ENCODE measurements at regions not wholly inside any gene's neighbourhood (a gene's known extent, or its start where the extent isn't known, plus 50 kb on each side); places are given as distances from the start of the nearest gene placed in this dataset.
A peak's percentile ranks its signal among the peaks of the same experiment; 100 is the strongest.
"Not testable (repeated sequence)": the region's sequence is repeated elsewhere in the genome, so short reads cannot be mapped to it uniquely, and the experiment has no call there.

GRCh38 chr6:134637282-134637681, 312.6 kb downstream of the ALDH8A1 start:
- 93 to 98% (median 95%) methylated on average over 5 of the region's 5 CpGs for WGBS, 4 donors
- no peak overlapping the region for H3K4me3 ChIP-seq
- no peak overlapping the region for H3K27ac ChIP-seq
- no peaks in the 10 kb centered on the region for H3K36me3 ChIP-seq (replicated peaks in 1 of 2)
- intact Hi-C loops (cut with DNase I), result loop anchor here in 1 of 2 donors (10.0 kb wide), 1 partner anchor 462 kb away; no protein-coding TSS in a partner anchor
- TF ChIP-seq CTCF (IDR thresholded peaks at IDR 0.05) (no peak), POLR2A (IDR thresholded peaks at IDR 0.05) (no peak)
- DNase-seq, result no peak
- H3K4me1 ChIP-seq (replicated peaks in 1 of 2), result peaks cover 0 to 5% of the 10 kb centered on the region in 2 donors
- H3K27me3 ChIP-seq, result no peaks in the 10 kb centered on the region
- no peaks in the 10 kb centered on the region for H3K9me3 ChIP-seq (replicated peaks in 1 of 3)

- intact Hi-C loops (cut with DNase I), result loop anchor here in 1 of 2 donors (10.0 kb wide), 1 partner anchor 461 kb away; no protein-coding TSS in a partner anchor
- peak in 2 of 7 donors; percentile 11 to 13 for DNase-seq
- Histone ChIP-seq H3K9me3 (replicated peaks in 1 of 3) (no peaks in the 10 kb centered on the region), H3K27me3 (no peaks in the 10 kb centered on the region), H3K4me3 (no peak overlapping the region), H3K36me3 (replicated peaks in 1 of 2) (no peaks in the 10 kb centered on the region), H3K27ac (no peak overlapping the region), H3K4me1 (replicated peaks in 1 of 2) (peaks cover 0 to 9% of the 10 kb centered on the region in 2 donors)
- 89 to 93% (median 93%) methylated on average over 7 of the region's 7 CpGs for WGBS, 4 donors
- no peak for TF ChIP-seq CTCF (IDR thresholded peaks at IDR 0.05)
- no peak for TF ChIP-seq POLR2A (IDR thresholded peaks at IDR 0.05)
Measured at GRCh38 chr6:134636186-134636799, 313.6 kb downstream of the ALDH8A1 start.

DNA sequence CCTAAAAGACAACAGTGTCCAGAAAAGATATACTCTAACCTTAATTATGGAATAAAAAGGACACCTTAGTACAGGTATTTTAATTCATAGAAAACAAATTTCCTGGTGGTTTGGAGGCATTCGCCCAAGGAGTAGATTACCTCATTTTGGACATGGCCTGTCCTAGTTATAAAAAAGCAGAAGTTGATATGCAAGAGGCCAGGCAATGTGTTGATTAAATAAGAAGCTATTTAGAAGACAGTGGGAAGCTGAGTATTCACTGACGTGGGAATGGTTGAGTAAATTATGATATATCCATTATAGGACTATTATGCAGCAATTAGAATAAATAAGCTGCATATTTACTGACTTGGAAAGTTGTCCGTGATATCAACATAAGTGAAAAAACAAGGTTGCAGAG, 314.9 kb downstream of the ALDH8A1 start:
- no peak overlapping the region for H3K4me3 ChIP-seq
- no peaks in the 10 kb centered on the region for H3K36me3 ChIP-seq (replicated peaks in 1 of 2)
- H3K27me3 ChIP-seq, result no peaks in the 10 kb centered on the region
- 83 to 92% (median 88%) methylated on average over 3 of the region's 3 CpGs for WGBS, 4 donors
- no peaks in the 10 kb centered on the region for H3K9me3 ChIP-seq (replicated peaks in 1 of 3)
- DNase-seq, result no peak
- H3K4me1 ChIP-seq (replicated peaks in 1 of 2), result peaks cover 0 to 17% of the 10 kb centered on the region in 2 donors
- TF ChIP-seq POLR2A (IDR thresholded peaks at IDR 0.05) (no peak), CTCF (IDR thresholded peaks at IDR 0.05) (no peak)
- H3K27ac ChIP-seq, result no peak overlapping the region
- intact Hi-C loops (cut with DNase I), result loop anchor here in 1 of 2 donors (10.0 kb wide), 1 partner anchor 460 kb away; no protein-coding TSS in a partner anchor

DNA sequence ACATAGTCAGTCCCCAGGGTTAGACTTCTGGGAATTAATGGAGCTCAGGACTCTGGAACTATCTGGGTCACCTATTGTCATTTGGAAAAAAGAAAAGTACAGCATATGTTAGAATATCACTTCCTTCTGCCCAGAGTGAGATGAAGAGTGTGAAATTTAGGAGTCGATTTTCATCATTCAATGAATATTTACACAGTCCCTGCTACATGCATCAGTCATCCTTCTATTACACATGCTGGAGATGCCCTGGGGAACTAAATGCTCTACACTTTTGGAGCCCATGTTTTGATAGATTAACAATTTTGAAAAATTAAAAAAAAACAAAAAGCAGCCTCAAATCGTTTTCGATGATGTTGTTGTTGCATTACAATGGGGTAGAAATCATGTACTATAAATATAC, 315.4 kb downstream of the ALDH8A1 start:
- H3K4me3 ChIP-seq, result no peak overlapping the region
- intact Hi-C loops (cut with DNase I), result loop anchor here in 1 of 2 donors (10.0 kb wide), 1 partner anchor 460 kb away; no protein-coding TSS in a partner anchor
- no peaks in the 10 kb centered on the region for H3K36me3 ChIP-seq (replicated peaks in 1 of 2)
- no peak overlapping the region for H3K27ac ChIP-seq
- H3K27me3 ChIP-seq, result no peaks in the 10 kb centered on the region
- WGBS, 4 donors, result 88 to 94% (median 91%) methylated on average over 3 of the region's 3 CpGs
- H3K4me1 ChIP-seq (replicated peaks in 1 of 2), result peaks cover 0 to 17% of the 10 kb centered on the region in 2 donors
- TF ChIP-seq CTCF (IDR thresholded peaks at IDR 0.05) (no peak), POLR2A (IDR thresholded peaks at IDR 0.05) (no peak)
- H3K9me3 ChIP-seq (replicated peaks in 1 of 3), result no peaks in the 10 kb centered on the region
- no peak for DNase-seq

DNA sequence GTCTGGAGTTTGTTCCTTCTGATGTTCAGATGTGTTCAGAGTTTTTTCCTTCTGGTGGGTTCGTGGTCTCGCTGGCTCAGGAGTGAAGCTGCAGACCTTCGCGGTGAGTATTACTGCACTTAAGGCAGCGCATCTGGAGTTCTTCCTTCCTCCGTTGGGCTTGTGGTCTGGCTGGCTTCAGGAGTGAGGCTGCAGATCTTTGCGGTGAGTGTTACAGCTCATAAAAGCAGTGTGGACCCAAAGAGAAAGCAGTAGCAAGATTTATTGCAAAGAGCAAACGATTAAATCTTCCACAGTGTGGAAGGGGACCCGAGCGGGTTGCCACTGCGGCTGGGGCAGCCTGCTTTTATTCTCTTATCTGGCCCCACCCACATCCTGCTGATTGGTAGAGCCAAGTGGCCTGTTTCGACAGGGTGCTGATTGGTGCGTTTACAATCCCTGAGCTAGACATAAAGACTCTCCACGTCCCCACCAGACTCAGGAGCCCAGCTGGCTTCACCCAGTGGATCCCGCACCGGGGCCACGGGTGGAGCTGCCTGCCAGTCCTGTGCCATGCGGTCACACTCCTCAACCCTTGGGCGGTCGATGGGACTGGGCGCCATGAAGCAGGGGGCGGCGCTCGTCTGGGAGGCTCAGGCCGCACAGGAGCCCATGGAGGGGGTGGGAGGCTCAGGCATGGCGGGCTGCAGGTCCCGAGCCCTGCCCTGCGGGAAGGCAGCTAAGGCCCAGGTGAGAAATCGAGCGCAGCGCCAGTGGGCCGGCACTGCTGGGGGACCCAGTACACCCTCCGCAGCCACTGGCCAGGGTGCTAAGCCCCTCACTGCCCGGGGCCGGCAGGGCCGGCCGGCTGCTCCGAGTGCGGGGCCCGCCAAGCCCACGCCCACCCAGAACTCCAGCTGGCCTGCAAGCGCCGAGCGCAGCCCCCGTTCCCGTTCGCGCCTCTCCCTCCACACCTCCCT, 315.3 kb upstream of the SGK1 start:
- not testable (repeated sequence) for H3K4me3 ChIP-seq; H3K27ac ChIP-seq; H3K36me3 ChIP-seq (replicated peaks in 1 of 2); H3K9me3 ChIP-seq (replicated peaks in 1 of 3); H3K27me3 ChIP-seq
- intact Hi-C loops (cut with DNase I), result loop anchor here in 1 of 2 donors (10.0 kb wide), 1 partner anchor 458 kb away; no protein-coding TSS in a partner anchor
- WGBS, 4 donors, result 81 to 91% (median 89%) methylated on average over 22 to 48 of the region's 48 CpGs
- peak in 1 of 7 donors; percentile 11 for DNase-seq
- H3K4me1 ChIP-seq (replicated peaks in 1 of 2), result peaks cover 0 to 17% of the 10 kb centered on the region in 2 donors

Data from adrenal gland (tissue), 9 donors.